NCI-H1048 (cell line): ENCODE measurements at regions not wholly inside any gene's neighbourhood (a gene's known extent, or its start where the extent isn't known, plus 50 kb on each side); places are given as distances from the start of the nearest gene placed in this dataset.

Experiments used
- DNase-seq: peaks from one replicate; lab custom pipeline; 2025; lab: John Stamatoyannopoulos, UW

GRCh38 chr2:21395366-21395765 is 271.6 kb downstream of the TDRD15 start:
- DNase-seq, result no peak

- DNase-seq, result no peak
Observed at GRCh38 chr2:21396252-21396651, 272.5 kb downstream of the TDRD15 start.

GRCh38 chr2:21401022-21401698 is 277.4 kb downstream of the TDRD15 start:
- no peak for DNase-seq

- DNase-seq, result no peak
Observed at GRCh38 chr2:21404137-21404536, 280.4 kb downstream of the TDRD15 start.

GRCh38 chr2:21404827-21405625 is 281.3 kb downstream of the TDRD15 start:
- DNase-seq, result no peak

- no peak for DNase-seq
Observed at GRCh38 chr2:21406386-21406785, 282.6 kb downstream of the TDRD15 start.

GRCh38 chr2:21406911-21407310 is 283.1 kb downstream of the TDRD15 start:
- DNase-seq, result peak; percentile 64

- DNase-seq, result no peak
Observed at GRCh38 chr2:21407851-21408250, 284.1 kb downstream of the TDRD15 start.

GRCh38 chr2:21411741-21412140 is 288.0 kb downstream of the TDRD15 start:
- DNase-seq, result no peak

GRCh38 chr2:21412944-21413443 is 289.2 kb downstream of the TDRD15 start:
- no peak for DNase-seq

GRCh38 chr2:21415234-21415633 is 291.5 kb downstream of the TDRD15 start:
- no peak for DNase-seq

- DNase-seq, result no peak
Observed at GRCh38 chr2:21416226-21416625, 292.5 kb downstream of the TDRD15 start.

- DNase-seq, result no peak
Observed at GRCh38 chr2:21418456-21418855, 294.7 kb downstream of the TDRD15 start.

- DNase-seq, result no peak
Observed at GRCh38 chr2:21420553-21421335, 297.0 kb downstream of the TDRD15 start.

- no peak for DNase-seq
Observed at GRCh38 chr2:21422050-21422449, 298.3 kb downstream of the TDRD15 start.

GRCh38 chr2:21422724-21423522 is 299.2 kb downstream of the TDRD15 start:
- DNase-seq, result no peak

- no peak for DNase-seq
Observed at GRCh38 chr2:21423854-21424253, 300.1 kb downstream of the TDRD15 start.

GRCh38 chr2:21424375-21424774 is 300.6 kb downstream of the TDRD15 start:
- no peak for DNase-seq

- DNase-seq, result no peak
Observed at GRCh38 chr2:21427606-21428005, 303.8 kb downstream of the TDRD15 start.

- no peak for DNase-seq
Observed at GRCh38 chr2:21428754-21429153, 305.0 kb downstream of the TDRD15 start.

- no peak for DNase-seq
Observed at GRCh38 chr2:21429747-21430146, 306.0 kb downstream of the TDRD15 start.

GRCh38 chr2:21431078-21431477 is 307.3 kb downstream of the TDRD15 start:
- no peak for DNase-seq
